ENCODE measurements at regions not wholly inside any gene's neighbourhood (a gene's known extent, or its start where the extent isn't known, plus 50 kb on each side); places are given as distances from the start of the nearest gene placed in this dataset.

DNA sequence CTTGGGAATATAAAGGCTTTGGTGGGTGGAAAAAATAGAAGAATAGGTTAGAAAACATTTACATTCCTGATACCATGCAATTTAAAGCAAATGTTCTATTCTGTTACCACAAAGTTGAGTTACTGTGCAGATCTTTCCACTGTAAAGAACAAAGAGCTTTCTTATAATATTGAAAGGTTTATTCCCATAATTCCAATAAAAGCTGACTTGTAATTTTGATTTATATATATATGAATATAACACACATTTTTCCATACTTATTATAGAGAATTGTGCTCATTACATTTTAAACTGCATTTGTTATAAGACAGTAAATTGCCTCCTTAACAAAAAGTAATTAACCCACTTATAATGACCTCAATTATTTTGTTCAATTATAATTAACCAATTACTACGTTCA, 135.9 kb downstream of the RNASET2 start:
- TF ChIP-seq POLR2AphosphoS5 (IDR thresholded peaks at IDR 0.05; ENCODE audit: borderline replicate concordance, low read depth, low read length) (no peak), EZH2 (IDR thresholded peaks at IDR 0.05) (no peak), FOXP2 (optimal IDR thresholded peaks at IDR 0.05; ENCODE audit: control extremely low read depth, extremely low read length, insufficient read depth) (no peak)
